Prostate gland (tissue), 2 donors: ENCODE measurements at regions not wholly inside any gene's neighbourhood (a gene's known extent, or its start where the extent isn't known, plus 50 kb on each side); places are given as distances from the start of the nearest gene placed in this dataset.

Experiments
- DNase-seq: peaks from one replicate; pipeline ENCODE4 v3.0.0-alpha.2; 2019; ENCODE audit warnings: low spot score
- H3K27ac ChIP-seq, 2 donors: fragments of 200-600 bp; sonication (generic); 2 replicates each; pipeline ENCODE4 v1.5.1; 2017 to 2019
- H3K27me3 ChIP-seq: fragments of 200-600 bp; sonication (generic); replicated peaks from 2 replicates; pipeline ENCODE4 v1.5.1; 2019; ENCODE audit not compliant: insufficient read depth
- H3K36me3 ChIP-seq, 2 donors: fragments of 200-600 bp; sonication (generic); 1 replicate in 1 of 2; 2 replicates in 1 of 2; pipeline versions ENCODE4 v1.5.1 to v1.8.1; 2017 to 2019
- H3K4me1 ChIP-seq: fragments of 200-600 bp; sonication (generic); replicated peaks from 2 replicates; pipeline ENCODE4 v1.5.1; 2019
- H3K4me3 ChIP-seq, 2 donors: fragments of 200-600 bp; sonication (generic); 2 replicates each; pipeline ENCODE4 v1.5.1; 2017 to 2019
- H3K9me3 ChIP-seq: fragments of 200-600 bp; sonication (generic); 2 replicates; pipeline ENCODE4 v1.5.1; 2017
- CTCF ChIP-seq, 4 experiments: fragments of 200-600 bp in 2 of 4; fragments of 450-650 bp in 2 of 4; sonication (generic) in 2 of 4; IDR thresholded peaks; 1 replicate in 3 of 4; 2 replicates in 1 of 4; pipeline ENCODE4 v1.5.1; 2016 to 2019; ENCODE audit warnings: antibody characterized with exemption in 4 of 4, mild to moderate bottlenecking in 2 of 4, moderate library complexity in 2 of 4
- POLR2A ChIP-seq: fragments of 450-650 bp; IDR thresholded peaks from one replicate; pipeline ENCODE4 v1.6.1; 2016; ENCODE audit warnings: antibody characterized with exemption, mild to moderate bottlenecking
- POLR2AphosphoS5 ChIP-seq: sonication (generic); formaldehyde crosslinking; IDR thresholded peaks from one replicate; pipeline ENCODE4 v1.6.1; 2017; ENCODE audit warnings: antibody characterized with exemption
- WGBS: methylation state at CpG from one replicate; pipeline ENCODE4 v1.1.5; 2018; 5-methylcytosine and 5-hydroxymethylcytosine counted together
- intact Hi-C: fragments of 100-400 bp; cut with DNase I; formaldehyde crosslinking; loops from one replicate; pipeline ENCODE4 v1.14.2; 2022

- no peak overlapping the region for H3K4me3 ChIP-seq
- no peaks in the 10 kb centered on the region for H3K9me3 ChIP-seq
- peak overlapping the region; percentile 71 to 73 for H3K27ac ChIP-seq
- TF ChIP-seq POLR2AphosphoS5 (no peak), CTCF (IDR thresholded peaks at IDR 0.05) (no peak), POLR2A (no peak)
- no peaks in the 10 kb centered on the region for H3K36me3 ChIP-seq
- DNase-seq: no peak
- intact Hi-C loops: no loop called here
- H3K4me1 ChIP-seq: no peaks in the 10 kb centered on the region
- WGBS: 95% methylated on average over 21 of the region's 21 CpGs
- H3K27me3 ChIP-seq: no peaks in the 10 kb centered on the region
These were observed 173.5 kb downstream of the DLL1 start for GRCh38 chr6:170117111-170117972.

GRCh38 chr6:170116636-170117035 lies 174.2 kb downstream of the DLL1 start:
- 36% methylated on average over 7 of the region's 7 CpGs for WGBS
- TF ChIP-seq POLR2AphosphoS5 (no peak), POLR2A (no peak), CTCF (IDR thresholded peaks at IDR 0.05) (no peak)
- intact Hi-C loops: no loop called here
- H3K27ac ChIP-seq: peak overlapping the region; percentile 71 to 73
- H3K27me3 ChIP-seq: no peaks in the 10 kb centered on the region
- H3K36me3 ChIP-seq: no peaks in the 10 kb centered on the region
- no peak overlapping the region for H3K4me3 ChIP-seq
- no peak for DNase-seq
- no peaks in the 10 kb centered on the region for H3K9me3 ChIP-seq
- no peaks in the 10 kb centered on the region for H3K4me1 ChIP-seq

- Histone ChIP-seq H3K4me3 (no peak overlapping the region), H3K27me3 (no peaks in the 10 kb centered on the region), H3K27ac (peak overlapping the region; percentile 71 to 73), H3K36me3 (no peaks in the 10 kb centered on the region), H3K4me1 (no peaks in the 10 kb centered on the region), H3K9me3 (no peaks in the 10 kb centered on the region)
- intact Hi-C loops: no loop called here
- peak; percentile 71 for DNase-seq
- TF ChIP-seq POLR2A (no peak), POLR2AphosphoS5 (peak; percentile 92)
- 37% methylated on average over 15 of the region's 15 CpGs for WGBS
These were observed 175.7 kb downstream of the DLL1 start for GRCh38 chr6:170114956-170115855.

- DNase-seq: no peak
- H3K4me1 ChIP-seq: no peaks in the 10 kb centered on the region
- 87% methylated on average over 9 of the region's 9 CpGs for WGBS
- H3K4me3 ChIP-seq: no peak overlapping the region
- intact Hi-C loops: no loop called here
- no peaks in the 10 kb centered on the region for H3K36me3 ChIP-seq
- no peak for TF ChIP-seq CTCF (IDR thresholded peaks at IDR 0.05)
- TF ChIP-seq POLR2AphosphoS5: no peak
- TF ChIP-seq POLR2A: no peak
- no peaks in the 10 kb centered on the region for H3K9me3 ChIP-seq
- peak overlapping the region; percentile 71 to 73 for H3K27ac ChIP-seq
- no peaks in the 10 kb centered on the region for H3K27me3 ChIP-seq
These were observed 176.5 kb downstream of the DLL1 start for GRCh38 chr6:170114187-170114945.

GRCh38 chr6:170113141-170113540 lies 177.7 kb downstream of the DLL1 start:
- no peaks in the 10 kb centered on the region for H3K4me1 ChIP-seq
- TF ChIP-seq POLR2AphosphoS5: no peak
- TF ChIP-seq POLR2A: no peak
- no peak for TF ChIP-seq CTCF (IDR thresholded peaks at IDR 0.05)
- no peak for DNase-seq
- H3K4me3 ChIP-seq: no peak overlapping the region
- H3K27ac ChIP-seq: no peak overlapping the region
- 92% methylated on average over 3 of the region's 3 CpGs for WGBS
- H3K27me3 ChIP-seq: no peaks in the 10 kb centered on the region
- no peaks in the 10 kb centered on the region for H3K36me3 ChIP-seq
- intact Hi-C loops: no loop called here
- no peaks in the 10 kb centered on the region for H3K9me3 ChIP-seq
